ENCODE measurements at regions not wholly inside any gene's neighbourhood (a gene's known extent, or its start where the extent isn't known, plus 50 kb on each side); places are given as distances from the start of the nearest gene placed in this dataset.

DNA sequence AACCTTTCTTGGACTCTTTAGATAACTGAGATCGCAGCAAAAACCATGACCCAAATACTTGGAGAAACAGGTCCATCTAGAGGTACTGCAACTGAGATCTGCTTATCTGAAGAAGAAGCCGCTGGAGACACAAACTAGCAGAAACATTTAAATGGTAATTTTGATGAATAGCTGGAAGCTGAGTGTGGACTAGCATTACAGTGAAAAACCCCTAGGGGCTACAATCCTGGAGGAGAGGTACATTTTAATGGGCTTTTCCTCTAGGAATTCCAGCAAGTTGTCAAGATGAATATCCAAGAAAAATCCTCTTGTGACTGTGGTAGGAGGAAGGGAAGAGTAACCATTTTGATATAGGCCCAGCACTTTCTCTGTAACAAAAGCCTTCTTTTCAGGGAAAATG, 592.5 kb upstream of the GRIA3 start:
- TF ChIP-seq, protein P1, sequence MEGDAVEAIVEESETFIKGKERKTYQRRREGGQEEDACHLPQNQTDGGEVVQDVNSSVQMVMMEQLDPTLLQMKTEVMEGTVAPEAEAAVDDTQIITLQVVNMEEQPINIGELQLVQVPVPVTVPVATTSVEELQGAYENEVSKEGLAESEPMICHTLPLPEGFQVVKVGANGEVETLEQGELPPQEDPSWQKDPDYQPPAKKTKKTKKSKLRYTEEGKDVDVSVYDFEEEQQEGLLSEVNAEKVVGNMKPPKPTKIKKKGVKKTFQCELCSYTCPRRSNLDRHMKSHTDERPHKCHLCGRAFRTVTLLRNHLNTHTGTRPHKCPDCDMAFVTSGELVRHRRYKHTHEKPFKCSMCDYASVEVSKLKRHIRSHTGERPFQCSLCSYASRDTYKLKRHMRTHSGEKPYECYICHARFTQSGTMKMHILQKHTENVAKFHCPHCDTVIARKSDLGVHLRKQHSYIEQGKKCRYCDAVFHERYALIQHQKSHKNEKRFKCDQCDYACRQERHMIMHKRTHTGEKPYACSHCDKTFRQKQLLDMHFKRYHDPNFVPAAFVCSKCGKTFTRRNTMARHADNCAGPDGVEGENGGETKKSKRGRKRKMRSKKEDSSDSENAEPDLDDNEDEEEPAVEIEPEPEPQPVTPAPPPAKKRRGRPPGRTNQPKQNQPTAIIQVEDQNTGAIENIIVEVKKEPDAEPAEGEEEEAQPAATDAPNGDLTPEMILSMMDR (IDR thresholded peaks at IDR 0.05) = no peak
- TF ChIP-seq POLR2A (IDR thresholded peaks at IDR 0.05) (no peak), EP300 (IDR thresholded peaks at IDR 0.05) (no peak)
